Coronary artery (tissue), 2 donors: ENCODE measurements at regions not wholly inside any gene's neighbourhood (a gene's known extent, or its start where the extent isn't known, plus 50 kb on each side); places are given as distances from the start of the nearest gene placed in this dataset.
"Not testable (repeated sequence)": the region's sequence is repeated elsewhere in the genome, so short reads cannot be mapped to it uniquely, and the experiment has no call there.

Source experiments
- DNase-seq: peaks from one replicate; pipeline ENCODE4 v3.0.0-alpha.2; 2017; ENCODE audit warnings: low spot score
- H3K27ac ChIP-seq, 2 donors: fragments of 200-600 bp; sonication (generic); one replicate each; pipeline ENCODE4 v1.5.1; 2016 to 2019
- H3K4me3 ChIP-seq: fragments of 200-600 bp; sonication (generic); 2 replicates; pipeline ENCODE4 v1.5.1; 2016; ENCODE audit warnings: mild to moderate bottlenecking, moderate library complexity
- CTCF ChIP-seq: fragments of 200-600 bp; sonication (generic); IDR thresholded peaks from one replicate; pipeline ENCODE4 v1.5.1; 2019; ENCODE audit warnings: antibody characterized with exemption

GRCh38 chr5:25552871-25553481 is 908.2 kb upstream of the CDH10 start:
- Histone ChIP-seq H3K4me3 (no peak overlapping the region), H3K27ac (no peak overlapping the region)
- TF ChIP-seq CTCF: no peak
- no peak for DNase-seq

- Histone ChIP-seq H3K4me3 (no peak overlapping the region), H3K27ac (no peak overlapping the region)
- DNase-seq: no peak
- TF ChIP-seq CTCF: no peak
These were observed 906.0 kb upstream of the CDH10 start for GRCh38 chr5:25550793-25551192.

GRCh38 chr5:25544652-25545249 is 900.0 kb upstream of the CDH10 start:
- Histone ChIP-seq H3K27ac (no peak overlapping the region), H3K4me3 (no peak overlapping the region)
- no peak for DNase-seq
- peak; percentile 20 for TF ChIP-seq CTCF

GRCh38 chr5:25540628-25541027 is 895.9 kb upstream of the CDH10 start:
- DNase-seq: no peak
- TF ChIP-seq CTCF: no peak
- H3K4me3 ChIP-seq: no peak overlapping the region
- H3K27ac ChIP-seq: no peak overlapping the region

GRCh38 chr5:25539536-25539935 is 894.8 kb upstream of the CDH10 start:
- DNase-seq: no peak
- TF ChIP-seq CTCF: no peak
- Histone ChIP-seq H3K27ac (no peak overlapping the region), H3K4me3 (no peak overlapping the region)

GRCh38 chr5:25536461-25536860 is 891.7 kb upstream of the CDH10 start:
- H3K4me3 ChIP-seq, DNase-seq, H3K27ac ChIP-seq: not testable (repeated sequence)

GRCh38 chr5:25516141-25516540 is 871.4 kb upstream of the CDH10 start:
- Histone ChIP-seq H3K4me3 (no peak overlapping the region), H3K27ac (no peak overlapping the region)
- no peak for TF ChIP-seq CTCF
- DNase-seq: no peak
